WTC11 (cell line): ENCODE measurements at regions not wholly inside any gene's neighbourhood (a gene's known extent, or its start where the extent isn't known, plus 50 kb on each side); places are given as distances from the start of the nearest gene placed in this dataset.

Experiments used
- ATAC-seq: fragments of 200-7000 bp; cut with Tn5 transposase; 2 replicates; pipeline ENCODE4 v1.10.0; 2021; ENCODE audit warnings: mild to moderate bottlenecking, moderate library complexity
- CTCF ChIA-PET: fragments of 300-600 bp; sonication (Branson Sonifier 250); formaldehyde crosslinking; loops from one replicate; lab custom pipeline; 2021; ENCODE audit warnings: antibody characterized with exemption; lab: Charles Lee
- POLR2A ChIA-PET: fragments of 350-600 bp; sonication (Branson Sonifier 250); formaldehyde crosslinking; loops from one replicate; lab custom pipeline; 2021; ENCODE audit warnings: antibody characterized with exemption; lab: Charles Lee
- DNase-seq: peaks from one replicate; pipeline ENCODE4 v3.0.0; 2021; ENCODE audit warnings: low spot score
- H3K27ac Mint-ChIP-seq: 2 replicates; pipeline ENCODE4 v1.8.0; 2021; ENCODE audit warnings: mixed read lengths
- H3K27me3 Mint-ChIP-seq: 2 replicates; pipeline ENCODE4 v1.8.0; 2021; ENCODE audit warnings: low read depth, mild to moderate bottlenecking, moderate library complexity, mixed read lengths
- H3K36me3 Mint-ChIP-seq: 2 replicates; pipeline ENCODE4 v1.8.0; 2021; ENCODE audit warnings: mixed read lengths
- H3K4me1 Mint-ChIP-seq: 2 replicates; pipeline ENCODE4 v1.8.0; 2022; ENCODE audit warnings: mixed read lengths
- H3K4me3 Mint-ChIP-seq: 2 replicates; pipeline ENCODE4 v1.8.0; 2021; ENCODE audit warnings: mild to moderate bottlenecking, moderate library complexity, mixed read lengths
- H3K9me3 Mint-ChIP-seq: 2 replicates; pipeline ENCODE4 v1.8.0; 2021; ENCODE audit warnings: mixed read lengths
- CBFB ChIP-seq: sonication (generic); formaldehyde crosslinking; IDR thresholded peaks from 2 replicates; pipeline ENCODE4 v1.8.1; 2022; ENCODE audit warnings: mild to moderate bottlenecking, low read depth, missing genetic modification reagents
- ESRRA ChIP-seq: sonication (generic); formaldehyde crosslinking; IDR thresholded peaks from 2 replicates; pipeline ENCODE4 v1.8.1; 2022; ENCODE audit warnings: mild to moderate bottlenecking, missing genetic modification reagents, borderline replicate concordance
- FOXK1 ChIP-seq: sonication (generic); formaldehyde crosslinking; IDR thresholded peaks from 2 replicates; pipeline ENCODE4 v1.8.0; 2022; ENCODE audit warnings: mild to moderate bottlenecking, moderate library complexity, missing genetic modification reagents
- GTF2I ChIP-seq: fragments of 250-450 bp; sonication (Bioruptor Pico); conservative IDR thresholded peaks from 2 replicates; pipeline ENCODE4 v1.4.0; 2021; ENCODE audit warnings: mild to moderate bottlenecking
- KAT7 ChIP-seq: sonication (generic); formaldehyde crosslinking; IDR thresholded peaks from 2 replicates; pipeline ENCODE4 v1.8.1; 2023; ENCODE audit warnings: missing genetic modification reagents, mild to moderate bottlenecking, borderline replicate concordance
- MXD4 ChIP-seq: fragments of 250-450 bp; sonication (Bioruptor Pico); IDR thresholded peaks from 2 replicates; pipeline ENCODE4 v1.8.0; 2021; ENCODE audit warnings: mild to moderate bottlenecking, moderate library complexity, borderline replicate concordance
- NFATC4 ChIP-seq: fragments of 250-450 bp; sonication (Bioruptor Pico); IDR thresholded peaks from 2 replicates; pipeline ENCODE4 v1.9.0; 2021; ENCODE audit warnings: mild to moderate bottlenecking
- NR3C1 ChIP-seq: sonication (generic); formaldehyde crosslinking; conservative IDR thresholded peaks from 2 replicates; pipeline ENCODE4 v1.8.1; 2023; ENCODE audit warnings: low read depth, mild to moderate bottlenecking, missing genetic modification reagents
- PRRX2 ChIP-seq: fragments of 250-450 bp; sonication (Bioruptor Pico); IDR thresholded peaks from 2 replicates; pipeline ENCODE4 v1.8.0; 2021; ENCODE audit warnings: mild to moderate bottlenecking
- RELA ChIP-seq: sonication (generic); formaldehyde crosslinking; IDR thresholded peaks from 2 replicates; pipeline ENCODE4 v1.8.1; 2022; ENCODE audit warnings: missing genetic modification reagents, mild to moderate bottlenecking, borderline replicate concordance
- SMAD3 ChIP-seq: sonication (generic); formaldehyde crosslinking; IDR thresholded peaks from 2 replicates; pipeline ENCODE4 v1.8.0; 2022; ENCODE audit warnings: missing genetic modification reagents, mild to moderate bottlenecking, borderline replicate concordance
- SP1 ChIP-seq: sonication (generic); formaldehyde crosslinking; conservative IDR thresholded peaks from 2 replicates; pipeline ENCODE4 v1.8.1; 2022; ENCODE audit warnings: missing genetic modification reagents
- TEAD4 ChIP-seq: sonication (generic); formaldehyde crosslinking; IDR thresholded peaks from 2 replicates; pipeline ENCODE4 v1.8.0; 2022; ENCODE audit warnings: mild to moderate bottlenecking, missing genetic modification reagents
- ZNF219 ChIP-seq: sonication (generic); formaldehyde crosslinking; IDR thresholded peaks from 2 replicates; pipeline ENCODE4 v1.8.0; 2023; ENCODE audit warnings: missing genetic modification reagents, mild to moderate bottlenecking, borderline replicate concordance
- ZNF416 ChIP-seq: fragments of 250-450 bp; sonication (Bioruptor Pico); IDR thresholded peaks from 2 replicates; pipeline ENCODE4 v1.9.0; 2021; ENCODE audit warnings: mild to moderate bottlenecking, inconsistent platforms
- TF ChIP-seq, protein P1 (sequence below): fragments of 250-450 bp; sonication (Bioruptor Pico); IDR thresholded peaks from 2 replicates; pipeline ENCODE4 v1.8.0; 2021; ENCODE audit warnings: mild to moderate bottlenecking
- TF ChIP-seq, protein P2 (sequence below): sonication (generic); formaldehyde crosslinking; IDR thresholded peaks from 2 replicates; pipeline ENCODE4 v1.8.1; 2022; ENCODE audit warnings: low read depth, mild to moderate bottlenecking, moderate library complexity, missing genetic modification reagents, borderline replicate concordance
- TF ChIP-seq, protein P3 (sequence below): sonication (generic); formaldehyde crosslinking; IDR thresholded peaks from 2 replicates; pipeline ENCODE4 v1.8.1; 2023; ENCODE audit warnings: mild to moderate bottlenecking, missing genetic modification reagents
- TF ChIP-seq, protein P4 (sequence below): sonication (generic); formaldehyde crosslinking; IDR thresholded peaks from 2 replicates; pipeline ENCODE4 v1.8.0; 2022; ENCODE audit warnings: mild to moderate bottlenecking, missing genetic modification reagents
- TF ChIP-seq, protein P5 (sequence below): fragments of 250-450 bp; sonication (Bioruptor Pico); IDR thresholded peaks from 2 replicates; pipeline ENCODE4 v1.9.0; 2021; ENCODE audit warnings: mild to moderate bottlenecking
- TF ChIP-seq, protein P6 (sequence below): sonication (generic); formaldehyde crosslinking; IDR thresholded peaks from 2 replicates; pipeline ENCODE4 v1.8.1; 2023; ENCODE audit warnings: mild to moderate bottlenecking, missing genetic modification reagents, borderline replicate concordance
- TF ChIP-seq, protein P7 (sequence below): fragments of 250-450 bp; sonication (Bioruptor Pico); IDR thresholded peaks from 2 replicates; pipeline ENCODE4 v1.9.0; 2021; ENCODE audit warnings: mild to moderate bottlenecking, borderline replicate concordance

DNA sequence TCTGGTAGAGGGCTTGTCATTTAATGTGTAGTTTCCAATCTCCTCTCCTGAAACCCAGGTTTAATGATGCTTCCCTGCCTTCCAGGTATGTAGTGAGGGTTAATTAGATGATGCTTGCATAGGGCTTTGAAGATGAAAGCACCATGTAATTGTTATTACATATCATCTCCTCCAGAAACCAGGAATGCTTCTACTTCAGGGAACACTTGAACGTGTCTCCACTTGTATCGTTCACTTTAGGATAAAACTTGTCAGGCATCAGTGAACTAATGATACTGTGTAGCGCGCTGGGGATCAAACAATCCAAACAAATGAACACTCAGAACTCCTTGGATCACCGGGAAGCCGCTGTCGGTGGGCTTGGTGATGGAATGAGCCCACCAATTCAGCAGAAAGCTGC lies 260.9 kb upstream of the FZD8 start:
- Mint-ChIP-seq H3K27me3 (no peaks in the 10 kb centered on the region; the same call in 1 of the 2 replicates), H3K9me3 (peaks cover 8% of the 10 kb centered on the region; the same call in 1 of the 2 replicates), H3K27ac (no peak overlapping the region), H3K36me3 (no peaks in the 10 kb centered on the region), H3K4me1 (peaks cover 18% of the 10 kb centered on the region), H3K4me3 (no peak overlapping the region)
- ATAC-seq, result no peak
- ChIA-PET POLR2A (no interaction called here), CTCF (no interaction called here)
- DNase-seq, result no peak
- TF ChIP-seq, protein P1, sequence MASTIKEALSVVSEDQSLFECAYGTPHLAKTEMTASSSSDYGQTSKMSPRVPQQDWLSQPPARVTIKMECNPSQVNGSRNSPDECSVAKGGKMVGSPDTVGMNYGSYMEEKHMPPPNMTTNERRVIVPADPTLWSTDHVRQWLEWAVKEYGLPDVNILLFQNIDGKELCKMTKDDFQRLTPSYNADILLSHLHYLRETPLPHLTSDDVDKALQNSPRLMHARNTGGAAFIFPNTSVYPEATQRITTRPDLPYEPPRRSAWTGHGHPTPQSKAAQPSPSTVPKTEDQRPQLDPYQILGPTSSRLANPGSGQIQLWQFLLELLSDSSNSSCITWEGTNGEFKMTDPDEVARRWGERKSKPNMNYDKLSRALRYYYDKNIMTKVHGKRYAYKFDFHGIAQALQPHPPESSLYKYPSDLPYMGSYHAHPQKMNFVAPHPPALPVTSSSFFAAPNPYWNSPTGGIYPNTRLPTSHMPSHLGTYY, result no peak
- TF ChIP-seq SP1 (CRISPR knock-in tag), result no peak
- TF ChIP-seq ZNF416 (CRISPR knock-in tag), result no peak
- no peak for TF ChIP-seq GTF2I (CRISPR knock-in tag)
- TF ChIP-seq NFATC4 (CRISPR knock-in tag), result no peak
- no peak for TF ChIP-seq ESRRA (CRISPR knock-in tag)
- no peak for TF ChIP-seq FOXK1 (CRISPR knock-in tag)
- TF ChIP-seq SMAD3 (CRISPR knock-in tag), result no peak
- no peak for TF ChIP-seq MXD4
- TF ChIP-seq, protein P2, sequence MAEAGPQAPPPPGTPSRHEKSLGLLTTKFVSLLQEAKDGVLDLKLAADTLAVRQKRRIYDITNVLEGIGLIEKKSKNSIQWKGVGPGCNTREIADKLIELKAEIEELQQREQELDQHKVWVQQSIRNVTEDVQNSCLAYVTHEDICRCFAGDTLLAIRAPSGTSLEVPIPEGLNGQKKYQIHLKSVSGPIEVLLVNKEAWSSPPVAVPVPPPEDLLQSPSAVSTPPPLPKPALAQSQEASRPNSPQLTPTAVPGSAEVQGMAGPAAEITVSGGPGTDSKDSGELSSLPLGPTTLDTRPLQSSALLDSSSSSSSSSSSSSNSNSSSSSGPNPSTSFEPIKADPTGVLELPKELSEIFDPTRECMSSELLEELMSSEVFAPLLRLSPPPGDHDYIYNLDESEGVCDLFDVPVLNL (CRISPR knock-in tag), result no peak
- no peak for TF ChIP-seq NR3C1 (CRISPR knock-in tag)
- TF ChIP-seq ZNF219 (CRISPR knock-in tag), result no peak
- TF ChIP-seq KAT7 (CRISPR knock-in tag), result no peak
- TF ChIP-seq, protein P3, sequence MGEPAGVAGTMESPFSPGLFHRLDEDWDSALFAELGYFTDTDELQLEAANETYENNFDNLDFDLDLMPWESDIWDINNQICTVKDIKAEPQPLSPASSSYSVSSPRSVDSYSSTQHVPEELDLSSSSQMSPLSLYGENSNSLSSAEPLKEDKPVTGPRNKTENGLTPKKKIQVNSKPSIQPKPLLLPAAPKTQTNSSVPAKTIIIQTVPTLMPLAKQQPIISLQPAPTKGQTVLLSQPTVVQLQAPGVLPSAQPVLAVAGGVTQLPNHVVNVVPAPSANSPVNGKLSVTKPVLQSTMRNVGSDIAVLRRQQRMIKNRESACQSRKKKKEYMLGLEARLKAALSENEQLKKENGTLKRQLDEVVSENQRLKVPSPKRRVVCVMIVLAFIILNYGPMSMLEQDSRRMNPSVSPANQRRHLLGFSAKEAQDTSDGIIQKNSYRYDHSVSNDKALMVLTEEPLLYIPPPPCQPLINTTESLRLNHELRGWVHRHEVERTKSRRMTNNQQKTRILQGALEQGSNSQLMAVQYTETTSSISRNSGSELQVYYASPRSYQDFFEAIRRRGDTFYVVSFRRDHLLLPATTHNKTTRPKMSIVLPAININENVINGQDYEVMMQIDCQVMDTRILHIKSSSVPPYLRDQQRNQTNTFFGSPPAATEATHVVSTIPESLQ (CRISPR knock-in tag), result no peak
- TF ChIP-seq, protein P4, sequence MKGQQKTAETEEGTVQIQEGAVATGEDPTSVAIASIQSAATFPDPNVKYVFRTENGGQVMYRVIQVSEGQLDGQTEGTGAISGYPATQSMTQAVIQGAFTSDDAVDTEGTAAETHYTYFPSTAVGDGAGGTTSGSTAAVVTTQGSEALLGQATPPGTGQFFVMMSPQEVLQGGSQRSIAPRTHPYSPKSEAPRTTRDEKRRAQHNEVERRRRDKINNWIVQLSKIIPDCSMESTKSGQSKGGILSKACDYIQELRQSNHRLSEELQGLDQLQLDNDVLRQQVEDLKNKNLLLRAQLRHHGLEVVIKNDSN, result no peak

DNA sequence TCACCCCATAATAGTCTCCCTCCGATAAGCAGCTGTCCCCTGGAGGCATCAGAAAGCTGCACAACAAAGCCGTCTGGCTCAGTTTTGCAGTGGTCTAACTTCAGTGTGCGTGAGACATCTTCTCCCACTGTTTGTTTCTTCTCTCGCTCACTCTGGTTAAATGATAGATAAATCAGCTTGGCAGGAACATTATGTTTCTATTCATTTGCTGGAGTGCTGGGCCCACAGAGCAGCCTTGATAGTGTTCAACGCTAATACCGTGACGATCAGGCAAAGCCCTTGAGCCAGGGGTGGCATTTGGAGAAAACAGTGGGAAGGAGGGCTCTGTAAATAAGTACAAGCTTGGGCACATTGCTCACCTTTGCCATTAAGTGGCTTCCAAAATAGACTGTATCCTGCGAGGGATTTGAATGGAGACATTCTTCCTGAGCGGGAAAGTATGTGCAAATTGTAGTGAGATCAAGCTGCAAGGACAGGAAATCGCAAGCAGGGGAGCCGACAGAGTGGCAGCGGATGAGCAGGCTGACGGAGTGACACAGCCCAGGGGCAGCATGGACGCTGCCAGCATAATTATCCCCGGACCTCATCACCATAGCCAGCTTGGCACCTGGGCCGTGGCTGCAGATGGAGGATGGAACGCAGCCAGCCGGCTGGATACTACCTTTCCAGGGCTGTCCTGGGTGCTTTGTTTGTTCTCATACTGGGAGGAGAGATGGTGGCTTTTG lies 256.8 kb upstream of the FZD8 start:
- DNase-seq (no peak), ATAC-seq (no peak; the same call in 1 of the 2 replicates)
- Mint-ChIP-seq H3K27me3 (no peaks in the 10 kb centered on the region), H3K27ac (no peak overlapping the region), H3K9me3 (peaks cover 8% of the 10 kb centered on the region), H3K36me3 (0 out of 2 replicates have a peak, but pooled peaks cover 2% of the 10 kb centered on the region), H3K4me3 (no peak overlapping the region), H3K4me1 (peaks cover 7% of the 10 kb centered on the region)
- POLR2A ChIA-PET, result no interaction called here
- CTCF ChIA-PET, result no interaction called here
- TF ChIP-seq CBFB (CRISPR knock-in tag) (no peak), NFATC4 (CRISPR knock-in tag) (no peak), PRRX2 (CRISPR knock-in tag) (no peak), RELA (CRISPR knock-in tag) (no peak), TEAD4 (CRISPR knock-in tag) (no peak)
- TF ChIP-seq, protein P5, sequence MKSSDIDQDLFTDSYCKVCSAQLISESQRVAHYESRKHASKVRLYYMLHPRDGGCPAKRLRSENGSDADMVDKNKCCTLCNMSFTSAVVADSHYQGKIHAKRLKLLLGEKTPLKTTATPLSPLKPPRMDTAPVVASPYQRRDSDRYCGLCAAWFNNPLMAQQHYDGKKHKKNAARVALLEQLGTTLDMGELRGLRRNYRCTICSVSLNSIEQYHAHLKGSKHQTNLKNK (CRISPR knock-in tag), result no peak
- TF ChIP-seq, protein P6, sequence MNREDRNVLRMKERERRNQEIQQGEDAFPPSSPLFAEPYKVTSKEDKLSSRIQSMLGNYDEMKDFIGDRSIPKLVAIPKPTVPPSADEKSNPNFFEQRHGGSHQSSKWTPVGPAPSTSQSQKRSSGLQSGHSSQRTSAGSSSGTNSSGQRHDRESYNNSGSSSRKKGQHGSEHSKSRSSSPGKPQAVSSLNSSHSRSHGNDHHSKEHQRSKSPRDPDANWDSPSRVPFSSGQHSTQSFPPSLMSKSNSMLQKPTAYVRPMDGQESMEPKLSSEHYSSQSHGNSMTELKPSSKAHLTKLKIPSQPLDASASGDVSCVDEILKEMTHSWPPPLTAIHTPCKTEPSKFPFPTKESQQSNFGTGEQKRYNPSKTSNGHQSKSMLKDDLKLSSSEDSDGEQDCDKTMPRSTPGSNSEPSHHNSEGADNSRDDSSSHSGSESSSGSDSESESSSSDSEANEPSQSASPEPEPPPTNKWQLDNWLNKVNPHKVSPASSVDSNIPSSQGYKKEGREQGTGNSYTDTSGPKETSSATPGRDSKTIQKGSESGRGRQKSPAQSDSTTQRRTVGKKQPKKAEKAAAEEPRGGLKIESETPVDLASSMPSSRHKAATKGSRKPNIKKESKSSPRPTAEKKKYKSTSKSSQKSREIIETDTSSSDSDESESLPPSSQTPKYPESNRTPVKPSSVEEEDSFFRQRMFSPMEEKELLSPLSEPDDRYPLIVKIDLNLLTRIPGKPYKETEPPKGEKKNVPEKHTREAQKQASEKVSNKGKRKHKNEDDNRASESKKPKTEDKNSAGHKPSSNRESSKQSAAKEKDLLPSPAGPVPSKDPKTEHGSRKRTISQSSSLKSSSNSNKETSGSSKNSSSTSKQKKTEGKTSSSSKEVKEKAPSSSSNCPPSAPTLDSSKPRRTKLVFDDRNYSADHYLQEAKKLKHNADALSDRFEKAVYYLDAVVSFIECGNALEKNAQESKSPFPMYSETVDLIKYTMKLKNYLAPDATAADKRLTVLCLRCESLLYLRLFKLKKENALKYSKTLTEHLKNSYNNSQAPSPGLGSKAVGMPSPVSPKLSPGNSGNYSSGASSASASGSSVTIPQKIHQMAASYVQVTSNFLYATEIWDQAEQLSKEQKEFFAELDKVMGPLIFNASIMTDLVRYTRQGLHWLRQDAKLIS (CRISPR knock-in tag), result no peak
- TF ChIP-seq, protein P7, sequence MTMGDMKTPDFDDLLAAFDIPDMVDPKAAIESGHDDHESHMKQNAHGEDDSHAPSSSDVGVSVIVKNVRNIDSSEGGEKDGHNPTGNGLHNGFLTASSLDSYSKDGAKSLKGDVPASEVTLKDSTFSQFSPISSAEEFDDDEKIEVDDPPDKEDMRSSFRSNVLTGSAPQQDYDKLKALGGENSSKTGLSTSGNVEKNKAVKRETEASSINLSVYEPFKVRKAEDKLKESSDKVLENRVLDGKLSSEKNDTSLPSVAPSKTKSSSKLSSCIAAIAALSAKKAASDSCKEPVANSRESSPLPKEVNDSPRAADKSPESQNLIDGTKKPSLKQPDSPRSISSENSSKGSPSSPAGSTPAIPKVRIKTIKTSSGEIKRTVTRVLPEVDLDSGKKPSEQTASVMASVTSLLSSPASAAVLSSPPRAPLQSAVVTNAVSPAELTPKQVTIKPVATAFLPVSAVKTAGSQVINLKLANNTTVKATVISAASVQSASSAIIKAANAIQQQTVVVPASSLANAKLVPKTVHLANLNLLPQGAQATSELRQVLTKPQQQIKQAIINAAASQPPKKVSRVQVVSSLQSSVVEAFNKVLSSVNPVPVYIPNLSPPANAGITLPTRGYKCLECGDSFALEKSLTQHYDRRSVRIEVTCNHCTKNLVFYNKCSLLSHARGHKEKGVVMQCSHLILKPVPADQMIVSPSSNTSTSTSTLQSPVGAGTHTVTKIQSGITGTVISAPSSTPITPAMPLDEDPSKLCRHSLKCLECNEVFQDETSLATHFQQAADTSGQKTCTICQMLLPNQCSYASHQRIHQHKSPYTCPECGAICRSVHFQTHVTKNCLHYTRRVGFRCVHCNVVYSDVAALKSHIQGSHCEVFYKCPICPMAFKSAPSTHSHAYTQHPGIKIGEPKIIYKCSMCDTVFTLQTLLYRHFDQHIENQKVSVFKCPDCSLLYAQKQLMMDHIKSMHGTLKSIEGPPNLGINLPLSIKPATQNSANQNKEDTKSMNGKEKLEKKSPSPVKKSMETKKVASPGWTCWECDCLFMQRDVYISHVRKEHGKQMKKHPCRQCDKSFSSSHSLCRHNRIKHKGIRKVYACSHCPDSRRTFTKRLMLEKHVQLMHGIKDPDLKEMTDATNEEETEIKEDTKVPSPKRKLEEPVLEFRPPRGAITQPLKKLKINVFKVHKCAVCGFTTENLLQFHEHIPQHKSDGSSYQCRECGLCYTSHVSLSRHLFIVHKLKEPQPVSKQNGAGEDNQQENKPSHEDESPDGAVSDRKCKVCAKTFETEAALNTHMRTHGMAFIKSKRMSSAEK (CRISPR knock-in tag), result no peak
